PC-9 (cell line): ENCODE measurements at regions not wholly inside any gene's neighbourhood (a gene's known extent, or its start where the extent isn't known, plus 50 kb on each side); places are given as distances from the start of the nearest gene placed in this dataset.

ENCODE experiments used
- BruUV-seq: library from RNA; stranded (reverse); fragments of 400-500 nt; replicated peaks from 2 replicates; lab custom pipeline; 2021; lab: Mats Ljungman, UMichigan
- CTCF ChIA-PET: fragments of 300-600 bp; sonication (Branson Sonifier 250); formaldehyde crosslinking; loops from one replicate; lab custom pipeline; 2022; ENCODE audit warnings: antibody characterized with exemption; lab: Charles Lee
- POLR2A ChIA-PET: fragments of 300-600 bp; sonication (Branson Sonifier 250); formaldehyde crosslinking; loops from one replicate; lab custom pipeline; 2022; ENCODE audit warnings: antibody characterized with exemption; ENCODE audit not compliant: unreplicated experiment; lab: Charles Lee
- DNase-seq, 2 experiments: peaks; one replicate each; pipeline versions ENCODE4 v3.0.0 to v3.0.0-alpha.2; 2015 to 2022; ENCODE audit warnings: mixed read lengths in 1 of 2
- H2AFZ ChIP-seq: fragments of 200-600 bp; sonication (generic); 2 replicates; pipeline ENCODE4 v1.8.1; 2017; ENCODE audit warnings: antibody characterized with exemption
- H3F3A ChIP-seq: fragments of 200-600 bp; sonication (generic); 2 replicates; pipeline ENCODE4 v1.8.1; 2017; ENCODE audit warnings: antibody characterized with exemption, mild to moderate bottlenecking, low read depth; ENCODE audit not compliant: insufficient read depth
- H3K27ac ChIP-seq: fragments of 200-600 bp; sonication (generic); 2 replicates; pipeline ENCODE4 v1.6.1; 2016; ENCODE audit warnings: mixed run types
- H3K27me3 ChIP-seq: fragments of 200-600 bp; sonication (generic); 2 replicates; pipeline ENCODE4 v1.6.1; 2016; ENCODE audit warnings: low read depth, mixed run types; ENCODE audit not compliant: insufficient read depth
- H3K36me3 ChIP-seq: fragments of 200-600 bp; sonication (generic); 2 replicates; pipeline ENCODE4 v1.6.1; 2016; ENCODE audit warnings: low read depth, mixed run types
- H3K4me1 ChIP-seq: fragments of 200-600 bp; sonication (generic); replicated peaks from 2 replicates; pipeline ENCODE4 v1.6.1; 2016; ENCODE audit warnings: mixed run types; ENCODE audit not compliant: insufficient read depth
- H3K4me2 ChIP-seq: fragments of 200-600 bp; sonication (generic); 2 replicates; pipeline ENCODE4 v1.6.1; 2017; ENCODE audit warnings: mixed run types
- H3K4me3 ChIP-seq: fragments of 200-600 bp; sonication (generic); 2 replicates; pipeline ENCODE4 v1.6.1; 2016; ENCODE audit warnings: mixed run types
- H3K79me2 ChIP-seq: fragments of 200-600 bp; sonication (generic); 2 replicates; pipeline ENCODE4 v1.6.1; 2017; ENCODE audit warnings: low read depth, mixed run types
- H3K9me2 ChIP-seq: fragments of 200-600 bp; sonication (generic); 2 replicates; pipeline ENCODE4 v1.8.1; 2017; ENCODE audit warnings: mild to moderate bottlenecking; ENCODE audit not compliant: insufficient read depth
- H3K9me3 ChIP-seq: fragments of 200-600 bp; sonication (generic); 2 replicates; pipeline ENCODE4 v1.8.1; 2016; ENCODE audit warnings: low read depth; ENCODE audit not compliant: insufficient read depth
- H4K20me1 ChIP-seq: fragments of 200-600 bp; sonication (generic); 2 replicates; pipeline ENCODE4 v1.8.1; 2017; ENCODE audit not compliant: insufficient read depth
- EZH2 ChIP-seq: fragments of 200-600 bp; sonication (generic); IDR thresholded peaks from 2 replicates; pipeline ENCODE4 v1.8.0; 2017; ENCODE audit warnings: antibody characterized with exemption, low read depth
- intact Hi-C: fragments of 100-400 bp; cut with micrococcal nuclease; formaldehyde crosslinking; loops from one replicate; pipeline ENCODE4 v1.10.0; 2022; ENCODE audit not compliant: unreplicated experiment
- TF ChIP-seq, protein P1 (sequence below): fragments of 200-600 bp; sonication (generic); conservative IDR thresholded peaks from 2 replicates; pipeline ENCODE4 v1.6.1; 2017; ENCODE audit warnings: mixed run types, antibody characterized with exemption, mild to moderate bottlenecking, moderate library complexity

DNA sequence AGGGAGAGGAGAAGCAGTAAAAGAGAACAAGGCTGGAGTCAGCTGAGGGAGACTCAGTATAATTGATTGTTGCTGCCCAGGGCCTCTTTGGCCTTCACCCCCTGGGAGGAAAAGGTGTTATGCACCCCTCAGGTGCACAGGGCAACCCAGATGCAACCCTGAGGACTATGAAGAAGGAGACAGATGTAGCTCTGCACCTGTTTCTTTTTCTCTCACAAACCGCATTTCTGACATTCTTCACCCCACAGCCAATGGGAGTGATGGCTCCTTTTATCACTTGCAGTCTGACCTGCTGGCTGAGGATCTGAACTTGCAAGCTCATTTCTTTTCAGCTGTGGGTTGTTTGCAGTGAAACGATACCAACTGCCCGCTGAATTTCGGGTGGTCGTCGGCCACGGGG lies 64.1 kb upstream of the F13A1 start:
- no peaks in the 10 kb centered on the region for H3K9me3 ChIP-seq
- H3K4me1 ChIP-seq: no peaks in the 10 kb centered on the region
- ChIA-PET CTCF (no interaction called here), POLR2A (no interaction called here)
- no peak overlapping the region for H3K27ac ChIP-seq
- 0 out of 2 replicates have a peak, but pooled peaks cover 3% of the 10 kb centered on the region for H3K27me3 ChIP-seq
- TF ChIP-seq, protein P1, sequence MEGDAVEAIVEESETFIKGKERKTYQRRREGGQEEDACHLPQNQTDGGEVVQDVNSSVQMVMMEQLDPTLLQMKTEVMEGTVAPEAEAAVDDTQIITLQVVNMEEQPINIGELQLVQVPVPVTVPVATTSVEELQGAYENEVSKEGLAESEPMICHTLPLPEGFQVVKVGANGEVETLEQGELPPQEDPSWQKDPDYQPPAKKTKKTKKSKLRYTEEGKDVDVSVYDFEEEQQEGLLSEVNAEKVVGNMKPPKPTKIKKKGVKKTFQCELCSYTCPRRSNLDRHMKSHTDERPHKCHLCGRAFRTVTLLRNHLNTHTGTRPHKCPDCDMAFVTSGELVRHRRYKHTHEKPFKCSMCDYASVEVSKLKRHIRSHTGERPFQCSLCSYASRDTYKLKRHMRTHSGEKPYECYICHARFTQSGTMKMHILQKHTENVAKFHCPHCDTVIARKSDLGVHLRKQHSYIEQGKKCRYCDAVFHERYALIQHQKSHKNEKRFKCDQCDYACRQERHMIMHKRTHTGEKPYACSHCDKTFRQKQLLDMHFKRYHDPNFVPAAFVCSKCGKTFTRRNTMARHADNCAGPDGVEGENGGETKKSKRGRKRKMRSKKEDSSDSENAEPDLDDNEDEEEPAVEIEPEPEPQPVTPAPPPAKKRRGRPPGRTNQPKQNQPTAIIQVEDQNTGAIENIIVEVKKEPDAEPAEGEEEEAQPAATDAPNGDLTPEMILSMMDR: no peak
- no peak for TF ChIP-seq EZH2
- H3K4me2 ChIP-seq: no peak overlapping the region
- no peaks in the 10 kb centered on the region for H4K20me1 ChIP-seq
- no peak overlapping the region for H3K4me3 ChIP-seq
- no peaks in the 10 kb centered on the region for H3K79me2 ChIP-seq
- H3K36me3 ChIP-seq: no peaks in the 10 kb centered on the region
- DNase-seq: no peak
- no peaks in the 10 kb centered on the region for H3F3A ChIP-seq
- BruUV-seq: no TSS peak
- intact Hi-C loops: no loop called here
- no peaks in the 10 kb centered on the region for H3K9me2 ChIP-seq
- no peak overlapping the region for H2AFZ ChIP-seq

DNA sequence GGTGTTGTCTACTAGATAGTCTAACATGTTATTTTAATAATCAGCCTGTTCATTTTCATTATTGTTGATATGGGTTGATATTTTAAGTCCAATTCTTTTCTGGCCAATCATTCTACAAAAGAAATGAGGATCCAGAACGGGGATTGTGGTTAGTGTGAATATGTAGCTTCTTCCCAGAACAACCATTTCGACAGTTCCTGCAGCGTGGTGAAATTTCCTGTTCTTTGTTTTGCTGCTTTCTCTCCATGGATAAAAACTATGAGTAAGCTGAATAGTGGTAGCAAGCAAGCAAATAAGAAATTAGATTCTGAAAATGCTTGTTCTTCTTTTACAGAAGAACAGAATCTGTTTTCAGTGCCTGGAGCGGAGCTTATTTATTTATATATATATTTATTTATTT lies 65.5 kb upstream of the F13A1 start:
- no peak overlapping the region for H3K4me2 ChIP-seq
- no peak for DNase-seq
- H3K79me2 ChIP-seq: no peaks in the 10 kb centered on the region
- no peak overlapping the region for H2AFZ ChIP-seq
- no peaks in the 10 kb centered on the region for H3K4me1 ChIP-seq
- POLR2A ChIA-PET: no interaction called here
- intact Hi-C loops: no loop called here
- H3K9me3 ChIP-seq: no peaks in the 10 kb centered on the region
- CTCF ChIA-PET: no interaction called here
- H3K4me3 ChIP-seq: no peak overlapping the region
- H3K27ac ChIP-seq: no peak overlapping the region
- no peaks in the 10 kb centered on the region for H3F3A ChIP-seq
- H3K9me2 ChIP-seq: no peaks in the 10 kb centered on the region
- no peaks in the 10 kb centered on the region for H4K20me1 ChIP-seq
- 0 out of 2 replicates have a peak, but pooled peaks cover 3% of the 10 kb centered on the region for H3K27me3 ChIP-seq
- no peaks in the 10 kb centered on the region for H3K36me3 ChIP-seq
- no peak for TF ChIP-seq EZH2
- TF ChIP-seq, protein P1: no peak
- BruUV-seq: no TSS peak

DNA sequence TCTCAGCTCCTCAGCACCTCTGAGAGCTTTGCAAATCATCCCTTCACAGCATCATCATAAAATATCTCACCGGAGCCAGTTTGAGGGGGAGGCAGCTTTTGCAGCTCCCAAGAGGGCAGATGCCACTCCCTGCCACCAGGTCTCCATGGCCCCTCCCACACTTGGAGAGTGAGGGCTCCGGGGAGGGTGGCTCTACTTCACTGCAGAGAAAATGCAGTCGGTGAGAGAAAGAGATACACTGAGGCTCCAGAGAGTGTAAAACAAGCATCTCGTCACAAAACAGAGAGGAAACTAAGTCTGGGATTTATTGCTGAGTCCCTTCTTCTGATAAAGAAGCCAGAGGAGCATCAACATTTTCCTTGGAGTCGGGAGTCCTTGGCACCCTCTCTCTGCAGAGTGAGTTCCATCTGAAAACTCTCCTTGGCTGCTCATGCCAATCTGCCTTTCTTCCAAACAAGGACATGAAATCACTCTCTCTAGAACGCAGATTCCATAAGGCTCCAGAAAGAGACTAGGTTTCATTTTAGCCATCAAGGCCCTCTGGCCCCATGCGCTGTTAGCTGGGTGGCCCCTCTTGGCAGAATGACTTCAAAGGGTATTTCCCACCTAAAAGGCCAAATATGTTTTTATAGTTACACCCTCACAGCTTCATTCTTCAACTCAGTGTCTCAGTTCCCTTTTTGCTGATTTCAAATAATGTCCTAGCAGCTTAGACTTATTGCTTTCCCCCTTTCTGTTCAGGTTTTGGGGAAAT lies 70.6 kb upstream of the F13A1 start:
- no peak overlapping the region for H3K4me2 ChIP-seq
- H3K4me1 ChIP-seq: no peaks in the 10 kb centered on the region
- intact Hi-C loops: no loop called here
- BruUV-seq: no TSS peak
- no peaks in the 10 kb centered on the region for H3F3A ChIP-seq
- TF ChIP-seq, protein P1: no peak
- no peak for TF ChIP-seq EZH2
- H3K4me3 ChIP-seq: no peak overlapping the region
- no peaks in the 10 kb centered on the region for H3K27me3 ChIP-seq
- H3K27ac ChIP-seq: no peak overlapping the region
- no peaks in the 10 kb centered on the region for H3K9me2 ChIP-seq
- no peaks in the 10 kb centered on the region for H3K36me3 ChIP-seq
- no peak for DNase-seq
- no peaks in the 10 kb centered on the region for H3K9me3 ChIP-seq
- no peaks in the 10 kb centered on the region for H4K20me1 ChIP-seq
- CTCF ChIA-PET: no interaction called here
- H3K79me2 ChIP-seq: no peaks in the 10 kb centered on the region
- POLR2A ChIA-PET: no interaction called here
- H2AFZ ChIP-seq: no peak overlapping the region
